ENCODE measurements at regions not wholly inside any gene's neighbourhood (a gene's known extent, or its start where the extent isn't known, plus 50 kb on each side); places are given as distances from the start of the nearest gene placed in this dataset.

- TF ChIP-seq TAF1 (IDR thresholded peaks at IDR 0.05; ENCODE audit: low read depth, low read length) (no peak), POLR2AphosphoS5 (IDR thresholded peaks at IDR 0.05; ENCODE audit: low read depth, low read length) (no peak), POLR2A (IDR thresholded peaks at IDR 0.05; ENCODE audit: low read depth, low read length) (no peak), POU2F2 (IDR thresholded peaks at IDR 0.05; ENCODE audit: low read depth, low read length) (no peak), PAX5 (IDR thresholded peaks at IDR 0.05; ENCODE audit: insufficient read depth, low read length, severe bottlenecking) (no peak), SPI1 (IDR thresholded peaks at IDR 0.05; ENCODE audit: low read depth, low read length) (no peak)
- DNase-seq (ENCODE audit: insufficient read length, low spot score) = no peak
- FAIRE-seq = no peak
Observed at GRCh38 chr7:110521357-110521911, 569.5 kb upstream of the LRRN3 start.

- FAIRE-seq (no peak), DNase-seq (ENCODE audit: insufficient read length, low spot score) (no peak)
Observed at GRCh38 chr7:110522061-110522760, 568.7 kb upstream of the LRRN3 start.

GRCh38 chr7:110522761-110523200, 568.1 kb upstream of the LRRN3 start:
- DNase-seq (ENCODE audit: insufficient read length, low spot score) = no peak
- FAIRE-seq = no peak
- TF ChIP-seq POU2F2 (IDR thresholded peaks at IDR 0.05; ENCODE audit: low read depth, low read length) = no peak
- no peak for TF ChIP-seq SPI1 (IDR thresholded peaks at IDR 0.05; ENCODE audit: low read depth, low read length)
- no peak for TF ChIP-seq POLR2A (IDR thresholded peaks at IDR 0.05; ENCODE audit: low read depth, low read length)

More at GRCh38 chr7:110522061-110522760, 568.7 kb upstream of the LRRN3 start:
- TF ChIP-seq SPI1 (IDR thresholded peaks at IDR 0.05; ENCODE audit: low read depth, low read length) = no peak
- no peak for TF ChIP-seq PAX5 (IDR thresholded peaks at IDR 0.05; ENCODE audit: insufficient read depth, low read length, severe bottlenecking)
- TF ChIP-seq POU2F2 (IDR thresholded peaks at IDR 0.05; ENCODE audit: low read depth, low read length) = no peak
- no peak for TF ChIP-seq POLR2AphosphoS5 (IDR thresholded peaks at IDR 0.05; ENCODE audit: low read depth, low read length)
- no peak for TF ChIP-seq POLR2A (IDR thresholded peaks at IDR 0.05; ENCODE audit: low read depth, low read length)
- no peak for TF ChIP-seq TAF1 (IDR thresholded peaks at IDR 0.05; ENCODE audit: low read depth, low read length)

GRCh38 chr7:110529175-110529574, 561.8 kb upstream of the LRRN3 start:
- no peak for FAIRE-seq
- no peak for TF ChIP-seq POLR2AphosphoS5 (IDR thresholded peaks at IDR 0.05; ENCODE audit: low read depth, low read length)
- no peak for TF ChIP-seq POU2F2 (IDR thresholded peaks at IDR 0.05; ENCODE audit: low read depth, low read length)
- no peak for TF ChIP-seq TAF1 (IDR thresholded peaks at IDR 0.05; ENCODE audit: low read depth, low read length)
- TF ChIP-seq POLR2A (IDR thresholded peaks at IDR 0.05; ENCODE audit: low read depth, low read length) = no peak
- no peak for TF ChIP-seq SPI1 (IDR thresholded peaks at IDR 0.05; ENCODE audit: low read depth, low read length)
- no peak for DNase-seq (ENCODE audit: insufficient read length, low spot score)

GRCh38 chr7:110531186-110531585, 559.7 kb upstream of the LRRN3 start:
- FAIRE-seq = no peak
- no peak for DNase-seq (ENCODE audit: insufficient read length, low spot score)
- TF ChIP-seq TAF1 (IDR thresholded peaks at IDR 0.05; ENCODE audit: low read depth, low read length) = no peak
- TF ChIP-seq POU2F2 (IDR thresholded peaks at IDR 0.05; ENCODE audit: low read depth, low read length) = no peak
- no peak for TF ChIP-seq POLR2A (IDR thresholded peaks at IDR 0.05; ENCODE audit: low read depth, low read length)
- TF ChIP-seq SPI1 (IDR thresholded peaks at IDR 0.05; ENCODE audit: low read depth, low read length) = no peak
- TF ChIP-seq POLR2AphosphoS5 (IDR thresholded peaks at IDR 0.05; ENCODE audit: low read depth, low read length) = no peak
- TF ChIP-seq PAX5 (IDR thresholded peaks at IDR 0.05; ENCODE audit: insufficient read depth, low read length, severe bottlenecking) = no peak

GRCh38 chr7:110534241-110534931, 556.5 kb upstream of the LRRN3 start:
- FAIRE-seq = no peak
- TF ChIP-seq TAF1 (IDR thresholded peaks at IDR 0.05; ENCODE audit: low read depth, low read length) = no peak
- TF ChIP-seq POU2F2 (IDR thresholded peaks at IDR 0.05; ENCODE audit: low read depth, low read length) = no peak
- TF ChIP-seq POLR2A (IDR thresholded peaks at IDR 0.05; ENCODE audit: low read depth, low read length) = no peak
- TF ChIP-seq PAX5 (IDR thresholded peaks at IDR 0.05; ENCODE audit: insufficient read depth, low read length, severe bottlenecking) = no peak
- no peak for TF ChIP-seq POLR2AphosphoS5 (IDR thresholded peaks at IDR 0.05; ENCODE audit: low read depth, low read length)
- TF ChIP-seq SPI1 (IDR thresholded peaks at IDR 0.05; ENCODE audit: low read depth, low read length) = no peak
- DNase-seq (ENCODE audit: insufficient read length, low spot score) = no peak

GRCh38 chr7:110539216-110539615, 551.7 kb upstream of the LRRN3 start:
- TF ChIP-seq SPI1 (IDR thresholded peaks at IDR 0.05; ENCODE audit: low read depth, low read length) (no peak), POLR2A (IDR thresholded peaks at IDR 0.05; ENCODE audit: low read depth, low read length) (no peak), PAX5 (IDR thresholded peaks at IDR 0.05; ENCODE audit: insufficient read depth, low read length, severe bottlenecking) (no peak), POLR2AphosphoS5 (IDR thresholded peaks at IDR 0.05; ENCODE audit: low read depth, low read length) (no peak), TAF1 (IDR thresholded peaks at IDR 0.05; ENCODE audit: low read depth, low read length) (no peak), POU2F2 (IDR thresholded peaks at IDR 0.05; ENCODE audit: low read depth, low read length) (no peak)
- FAIRE-seq = no peak
- DNase-seq (ENCODE audit: insufficient read length, low spot score) = no peak

- no peak for DNase-seq (ENCODE audit: insufficient read length, low spot score)
- TF ChIP-seq POU2F2 (IDR thresholded peaks at IDR 0.05; ENCODE audit: low read depth, low read length) = no peak
- no peak for TF ChIP-seq TAF1 (IDR thresholded peaks at IDR 0.05; ENCODE audit: low read depth, low read length)
- TF ChIP-seq POLR2A (IDR thresholded peaks at IDR 0.05; ENCODE audit: low read depth, low read length) = no peak
- TF ChIP-seq PAX5 (IDR thresholded peaks at IDR 0.05; ENCODE audit: insufficient read depth, low read length, severe bottlenecking) = no peak
- TF ChIP-seq POLR2AphosphoS5 (IDR thresholded peaks at IDR 0.05; ENCODE audit: low read depth, low read length) = no peak
- TF ChIP-seq SPI1 (IDR thresholded peaks at IDR 0.05; ENCODE audit: low read depth, low read length) = no peak
- no peak for FAIRE-seq
Observed at GRCh38 chr7:110541962-110542361, 549.0 kb upstream of the LRRN3 start.

- no peak for TF ChIP-seq PAX5 (IDR thresholded peaks at IDR 0.05; ENCODE audit: insufficient read depth, low read length, severe bottlenecking)
- TF ChIP-seq POLR2A (IDR thresholded peaks at IDR 0.05; ENCODE audit: low read depth, low read length) = no peak
- TF ChIP-seq SPI1 (IDR thresholded peaks at IDR 0.05; ENCODE audit: low read depth, low read length) = no peak
- no peak for TF ChIP-seq TAF1 (IDR thresholded peaks at IDR 0.05; ENCODE audit: low read depth, low read length)
- TF ChIP-seq POLR2AphosphoS5 (IDR thresholded peaks at IDR 0.05; ENCODE audit: low read depth, low read length) = no peak
- TF ChIP-seq POU2F2 (IDR thresholded peaks at IDR 0.05; ENCODE audit: low read depth, low read length) = no peak
- FAIRE-seq (no peak), DNase-seq (ENCODE audit: insufficient read length, low spot score) (no peak)
Observed at GRCh38 chr7:110544194-110544593, 546.7 kb upstream of the LRRN3 start.

Measured in GM12891 (cell line).